ENCODE measurements at regions not wholly inside any gene's neighbourhood (a gene's known extent, or its start where the extent isn't known, plus 50 kb on each side); places are given as distances from the start of the nearest gene placed in this dataset.

GRCh38 chr11:115869131-115869530, 364.9 kb upstream of the CADM1 start:
- TF ChIP-seq CTCF (IDR thresholded peaks at IDR 0.05; ENCODE audit: unreplicated experiment), result no peak
- Mint-ChIP-seq H3K4me1 (ENCODE audit: low read depth) (no peaks in the 10 kb centered on the region), H3K4me3 (ENCODE audit: low read depth) (no peak overlapping the region), H3K27me3 (peaks cover 4% of the 10 kb centered on the region), H3K27ac (no peak overlapping the region), H3K36me3 (ENCODE audit: insufficient read depth) (no peaks in the 10 kb centered on the region), H3K9me3 (ENCODE audit: low read depth) (no peaks in the 10 kb centered on the region)
- no peak for DNase-seq (ENCODE audit: low spot score, unreplicated experiment)

GRCh38 chr11:115860246-115860645, 356.0 kb upstream of the CADM1 start:
- H3K9me3 Mint-ChIP-seq (ENCODE audit: low read depth), result peaks cover 6% of the 10 kb centered on the region
- TF ChIP-seq CTCF (IDR thresholded peaks at IDR 0.05; ENCODE audit: unreplicated experiment), result no peak
- no peak for DNase-seq (ENCODE audit: low spot score, unreplicated experiment)
- no peaks in the 10 kb centered on the region for H3K4me1 Mint-ChIP-seq (ENCODE audit: low read depth)
- peaks cover 1% of the 10 kb centered on the region for H3K36me3 Mint-ChIP-seq (ENCODE audit: insufficient read depth)
- no peaks in the 10 kb centered on the region for H3K27me3 Mint-ChIP-seq
- no peak overlapping the region for H3K4me3 Mint-ChIP-seq (ENCODE audit: low read depth)
- no peak overlapping the region for H3K27ac Mint-ChIP-seq

- H3K27me3 Mint-ChIP-seq, result no peaks in the 10 kb centered on the region
- TF ChIP-seq CTCF (IDR thresholded peaks at IDR 0.05; ENCODE audit: unreplicated experiment), result no peak
- H3K4me3 Mint-ChIP-seq (ENCODE audit: low read depth), result no peak overlapping the region
- no peak for DNase-seq (ENCODE audit: low spot score, unreplicated experiment)
- H3K36me3 Mint-ChIP-seq (ENCODE audit: insufficient read depth), result peaks cover 2% of the 10 kb centered on the region
- peaks cover 7% of the 10 kb centered on the region for H3K4me1 Mint-ChIP-seq (ENCODE audit: low read depth)
- no peak overlapping the region for H3K27ac Mint-ChIP-seq
- peaks cover 19% of the 10 kb centered on the region for H3K9me3 Mint-ChIP-seq (ENCODE audit: low read depth)
These were observed 344.4 kb upstream of the CADM1 start for GRCh38 chr11:115848611-115849010.

- no peak for DNase-seq (ENCODE audit: low spot score, unreplicated experiment)
- H3K9me3 Mint-ChIP-seq (ENCODE audit: low read depth), result peaks cover 14% of the 10 kb centered on the region
- H3K27ac Mint-ChIP-seq, result no peak overlapping the region
- no peak overlapping the region for H3K4me3 Mint-ChIP-seq (ENCODE audit: low read depth)
- no peaks in the 10 kb centered on the region for H3K27me3 Mint-ChIP-seq
- TF ChIP-seq CTCF (IDR thresholded peaks at IDR 0.05; ENCODE audit: unreplicated experiment), result no peak
- H3K36me3 Mint-ChIP-seq (ENCODE audit: insufficient read depth), result peaks cover 2% of the 10 kb centered on the region
- peaks cover 9% of the 10 kb centered on the region for H3K4me1 Mint-ChIP-seq (ENCODE audit: low read depth)
These were observed 343.9 kb upstream of the CADM1 start for GRCh38 chr11:115848080-115848479.

- H3K27me3 Mint-ChIP-seq, result no peaks in the 10 kb centered on the region
- no peak overlapping the region for H3K27ac Mint-ChIP-seq
- peaks cover 10% of the 10 kb centered on the region for H3K4me1 Mint-ChIP-seq (ENCODE audit: low read depth)
- peaks cover 2% of the 10 kb centered on the region for H3K36me3 Mint-ChIP-seq (ENCODE audit: insufficient read depth)
- H3K4me3 Mint-ChIP-seq (ENCODE audit: low read depth), result no peak overlapping the region
- H3K9me3 Mint-ChIP-seq (ENCODE audit: low read depth), result peaks cover 8% of the 10 kb centered on the region
- DNase-seq (ENCODE audit: low spot score, unreplicated experiment), result no peak
- no peak for TF ChIP-seq CTCF (IDR thresholded peaks at IDR 0.05; ENCODE audit: unreplicated experiment)
These were observed 341.7 kb upstream of the CADM1 start for GRCh38 chr11:115845872-115846271.

Data from progenitor cell of endocrine pancreas (in vitro differentiated cells).